Epithelial cell of esophagus (primary cell): ENCODE measurements at regions not wholly inside any gene's neighbourhood (a gene's known extent, or its start where the extent isn't known, plus 50 kb on each side); places are given as distances from the start of the nearest gene placed in this dataset.

Source experiments
- DNase-seq: peaks from one replicate; pipeline ENCODE4 v3.0.0; 2010; ENCODE audit warnings: low read depth
- H3K4me3 ChIP-seq: 2 replicates; pipeline ENCODE4 v1.5.1; 2011; ENCODE audit warnings: mild to moderate bottlenecking, low read length, control low read depth
- TF ChIP-seq, protein P1 (sequence below): IDR thresholded peaks from 2 replicates; pipeline ENCODE4 v1.5.1; 2011; ENCODE audit warnings: low read depth, mild to moderate bottlenecking, low read length, control low read depth, inconsistent platforms; ENCODE audit not compliant: insufficient read depth; ENCODE audit errors: missing control alignments

DNA sequence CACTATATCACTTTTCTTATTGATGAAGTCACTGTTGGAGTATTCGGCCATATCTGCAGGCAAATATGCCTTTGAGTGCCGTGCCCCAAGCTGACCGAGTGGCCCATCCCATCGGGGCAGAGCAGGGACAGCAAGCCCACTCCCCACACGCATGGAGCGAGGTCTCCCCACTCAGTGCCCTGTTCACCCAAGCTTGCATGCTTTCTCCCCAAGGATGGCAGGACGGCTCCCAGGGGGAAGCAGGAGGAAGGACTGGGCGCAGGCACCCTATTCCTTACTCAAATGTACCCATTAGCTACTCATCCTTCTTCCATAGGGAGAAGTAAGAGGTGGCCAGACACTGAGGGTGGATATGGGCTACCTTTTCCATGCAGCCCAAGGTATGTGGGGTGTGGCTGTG is 309.0 kb downstream of the IRX1 start:
- TF ChIP-seq, protein P1, sequence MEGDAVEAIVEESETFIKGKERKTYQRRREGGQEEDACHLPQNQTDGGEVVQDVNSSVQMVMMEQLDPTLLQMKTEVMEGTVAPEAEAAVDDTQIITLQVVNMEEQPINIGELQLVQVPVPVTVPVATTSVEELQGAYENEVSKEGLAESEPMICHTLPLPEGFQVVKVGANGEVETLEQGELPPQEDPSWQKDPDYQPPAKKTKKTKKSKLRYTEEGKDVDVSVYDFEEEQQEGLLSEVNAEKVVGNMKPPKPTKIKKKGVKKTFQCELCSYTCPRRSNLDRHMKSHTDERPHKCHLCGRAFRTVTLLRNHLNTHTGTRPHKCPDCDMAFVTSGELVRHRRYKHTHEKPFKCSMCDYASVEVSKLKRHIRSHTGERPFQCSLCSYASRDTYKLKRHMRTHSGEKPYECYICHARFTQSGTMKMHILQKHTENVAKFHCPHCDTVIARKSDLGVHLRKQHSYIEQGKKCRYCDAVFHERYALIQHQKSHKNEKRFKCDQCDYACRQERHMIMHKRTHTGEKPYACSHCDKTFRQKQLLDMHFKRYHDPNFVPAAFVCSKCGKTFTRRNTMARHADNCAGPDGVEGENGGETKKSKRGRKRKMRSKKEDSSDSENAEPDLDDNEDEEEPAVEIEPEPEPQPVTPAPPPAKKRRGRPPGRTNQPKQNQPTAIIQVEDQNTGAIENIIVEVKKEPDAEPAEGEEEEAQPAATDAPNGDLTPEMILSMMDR: no peak
- H3K4me3 ChIP-seq: no peak overlapping the region
- no peak for DNase-seq

DNA sequence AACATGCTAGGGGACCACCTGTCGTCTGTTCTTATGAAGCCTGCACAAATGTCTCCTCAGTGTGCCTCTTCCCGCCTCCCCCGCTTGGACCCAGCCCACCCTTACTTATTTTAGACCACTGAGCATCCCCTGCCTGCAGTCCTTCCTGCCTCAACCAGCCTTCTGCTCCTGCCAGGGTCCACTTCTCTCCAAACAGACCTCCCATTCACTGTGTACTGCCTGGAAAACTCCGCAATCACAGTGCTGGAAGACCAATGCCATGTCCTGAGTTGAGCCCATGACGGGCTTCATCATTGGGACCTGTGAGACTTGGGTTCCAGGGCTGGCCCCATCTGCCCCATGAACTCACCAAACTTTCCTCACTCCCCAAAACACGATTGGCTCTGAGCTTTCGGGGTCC is 309.4 kb downstream of the IRX1 start:
- TF ChIP-seq, protein P1: no peak

DNA sequence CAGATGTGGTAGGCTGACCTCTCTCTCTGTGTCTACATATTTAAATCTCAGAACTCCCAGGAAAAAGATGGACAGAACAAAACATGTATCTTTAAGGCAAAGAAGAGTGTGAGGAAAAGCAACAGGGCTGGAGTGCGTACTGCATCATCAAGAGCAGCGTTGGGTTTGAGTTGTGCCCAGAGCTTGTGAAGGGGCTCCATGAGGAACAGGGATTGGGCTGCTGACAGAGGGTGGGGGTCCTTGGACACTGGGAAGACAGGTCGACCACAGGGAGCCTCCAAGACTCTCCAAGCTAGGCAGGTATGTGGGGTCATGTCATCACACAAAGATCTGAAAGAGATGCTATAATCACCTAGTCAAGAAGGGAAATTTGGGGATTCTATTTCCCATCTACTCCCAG is 309.9 kb downstream of the IRX1 start:
- no peak overlapping the region for H3K4me3 ChIP-seq
- no peak for DNase-seq
- TF ChIP-seq, protein P1: no peak

More for the DNA sequence above, 309.4 kb downstream of the IRX1 start:
- no peak for DNase-seq
- no peak overlapping the region for H3K4me3 ChIP-seq

DNA sequence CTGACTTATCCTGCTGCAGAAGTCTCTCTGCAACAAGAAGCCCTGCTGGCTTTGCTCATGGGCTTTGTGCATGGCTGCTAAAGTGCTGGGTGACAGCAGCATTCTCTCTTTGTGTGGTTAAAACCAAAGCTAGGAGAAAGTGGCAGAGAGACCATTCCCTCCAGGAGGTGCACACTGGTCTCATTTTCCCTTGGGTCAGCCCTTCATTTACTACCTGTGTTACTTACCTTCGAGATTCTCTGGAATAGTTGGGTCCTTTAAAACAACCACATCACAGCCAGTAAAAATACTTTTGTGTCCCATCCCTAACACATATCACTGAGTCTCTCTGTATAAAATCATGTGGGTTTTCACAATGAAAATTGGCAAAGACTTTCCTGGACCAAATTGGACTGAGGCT is 315.5 kb downstream of the IRX1 start:
- no peak overlapping the region for H3K4me3 ChIP-seq
- no peak for DNase-seq
- TF ChIP-seq, protein P1: no peak

DNA sequence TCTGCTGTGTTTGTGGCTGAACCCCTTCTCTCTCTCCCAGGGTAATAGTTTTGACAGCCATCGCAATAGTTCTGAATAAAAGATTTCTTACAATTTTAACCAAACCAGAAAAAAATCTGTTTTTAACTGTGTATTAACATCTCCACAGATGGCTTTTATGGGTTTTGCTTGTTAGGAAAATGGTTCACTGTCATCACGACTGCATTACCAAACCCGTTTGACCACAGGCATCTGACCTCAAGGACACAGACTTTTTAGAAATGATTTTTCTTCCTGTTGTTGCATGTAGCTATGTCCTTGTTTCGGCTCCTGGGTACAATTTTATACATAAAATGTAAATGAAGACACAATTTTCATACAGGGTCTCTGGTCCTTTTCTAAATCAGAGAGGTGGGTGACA is 316.1 kb downstream of the IRX1 start:
- TF ChIP-seq, protein P1: no peak
- no peak for DNase-seq
- H3K4me3 ChIP-seq: no peak overlapping the region

DNA sequence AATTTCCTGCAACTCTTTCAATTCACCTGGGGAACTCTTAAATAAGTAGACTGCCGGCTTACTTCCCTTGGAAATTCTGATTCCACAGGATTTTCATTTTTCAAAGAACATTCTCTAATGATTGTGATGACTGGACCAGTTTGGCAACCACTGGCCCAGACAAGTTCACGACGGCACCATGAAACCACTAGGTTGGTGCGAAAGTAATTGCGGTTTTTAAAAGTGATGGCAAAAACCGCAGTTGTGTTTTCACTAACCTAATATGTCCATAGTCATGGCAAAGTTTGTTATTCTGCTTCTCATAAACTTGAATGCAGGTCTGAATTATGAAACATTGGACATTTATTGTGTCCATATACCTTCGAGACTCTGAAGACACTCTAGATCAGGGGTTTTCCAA is 317.2 kb downstream of the IRX1 start:
- TF ChIP-seq, protein P1: no peak
- no peak for DNase-seq
- no peak overlapping the region for H3K4me3 ChIP-seq

DNA sequence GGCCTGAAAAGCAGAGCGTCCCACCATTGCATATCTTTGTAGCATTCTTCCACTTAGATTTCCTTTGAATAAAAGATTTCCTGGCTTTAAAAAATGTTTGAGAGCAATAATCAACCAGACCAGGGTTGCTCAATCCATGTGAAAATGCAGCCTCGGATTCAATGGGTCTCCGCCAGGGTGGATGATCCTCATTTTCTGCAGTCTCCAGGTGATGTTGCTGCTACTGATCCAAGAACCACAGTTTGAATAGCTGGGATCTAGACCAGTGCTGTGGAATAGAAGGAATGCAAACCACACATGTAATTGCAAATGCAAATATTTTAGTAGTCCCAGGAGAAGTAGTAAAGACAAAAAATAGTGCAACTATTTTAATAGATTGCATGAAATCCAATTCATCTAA is 317.6 kb downstream of the IRX1 start:
- no peak for DNase-seq
- TF ChIP-seq, protein P1: no peak
- no peak overlapping the region for H3K4me3 ChIP-seq
